IMR-90 (cell line): ENCODE measurements at regions not wholly inside any gene's neighbourhood (a gene's known extent, or its start where the extent isn't known, plus 50 kb on each side); places are given as distances from the start of the nearest gene placed in this dataset.

ENCODE experiments used
- CEBPB ChIP-seq: IDR thresholded peaks from 2 replicates; pipeline ENCODE4 v1.6.1; 2012; ENCODE audit warnings: low read depth, low read length, improper control_type of control experiment
- CHD1 ChIP-seq: IDR thresholded peaks from 2 replicates; pipeline ENCODE4 v1.6.1; 2012; ENCODE audit warnings: low read depth, low read length, improper control_type of control experiment
- MAFK ChIP-seq: IDR thresholded peaks from 2 replicates; pipeline ENCODE4 v1.6.1; 2012; ENCODE audit warnings: low read depth, low read length, improper control_type of control experiment
- MAZ ChIP-seq: IDR thresholded peaks from 2 replicates; pipeline ENCODE4 v1.6.1; 2012; ENCODE audit warnings: low read depth, mild to moderate bottlenecking, low read length, improper control_type of control experiment, moderate library complexity, borderline replicate concordance
- POLR2A ChIP-seq: IDR thresholded peaks from 2 replicates; pipeline ENCODE4 v1.6.1; 2012; ENCODE audit warnings: mild to moderate bottlenecking, low read depth, low read length
- RAD21 ChIP-seq: IDR thresholded peaks from 2 replicates; pipeline ENCODE4 v1.6.1; 2012; ENCODE audit warnings: low read length, improper control_type of control experiment
- RCOR1 ChIP-seq: IDR thresholded peaks from 2 replicates; pipeline ENCODE4 v1.6.1; 2012; ENCODE audit warnings: mild to moderate bottlenecking, low read length, improper control_type of control experiment; ENCODE audit not compliant: insufficient replicate concordance
- RFX5 ChIP-seq: IDR thresholded peaks from 2 replicates; pipeline ENCODE4 v1.8.0; 2012; ENCODE audit warnings: low read depth, mild to moderate bottlenecking, low read length, moderate library complexity
- SMC3 ChIP-seq: fragments of 150-350 bp; IDR thresholded peaks from 2 replicates; pipeline ENCODE4 v1.6.1; 2016; ENCODE audit warnings: low read depth, mild to moderate bottlenecking, antibody characterized with exemption, low read length, moderate library complexity
- TF ChIP-seq, protein P1 (sequence below): conservative IDR thresholded peaks from 2 replicates; pipeline ENCODE4 v1.5.1; 2012; ENCODE audit warnings: mild to moderate bottlenecking, low read depth, low read length, improper control_type of control experiment
- TF ChIP-seq, protein P2 (sequence below): fragments of 150-350 bp; IDR thresholded peaks from 2 replicates; pipeline ENCODE4 v1.6.1; 2016; ENCODE audit warnings: low read depth, mild to moderate bottlenecking, low read length, moderate library complexity, borderline replicate concordance
- TF ChIP-seq, protein P3 (sequence below): fragments of 150-350 bp; IDR thresholded peaks from 2 replicates; pipeline ENCODE4 v1.6.1; 2017; ENCODE audit warnings: mild to moderate bottlenecking, antibody characterized with exemption, low read length, low read depth

DNA sequence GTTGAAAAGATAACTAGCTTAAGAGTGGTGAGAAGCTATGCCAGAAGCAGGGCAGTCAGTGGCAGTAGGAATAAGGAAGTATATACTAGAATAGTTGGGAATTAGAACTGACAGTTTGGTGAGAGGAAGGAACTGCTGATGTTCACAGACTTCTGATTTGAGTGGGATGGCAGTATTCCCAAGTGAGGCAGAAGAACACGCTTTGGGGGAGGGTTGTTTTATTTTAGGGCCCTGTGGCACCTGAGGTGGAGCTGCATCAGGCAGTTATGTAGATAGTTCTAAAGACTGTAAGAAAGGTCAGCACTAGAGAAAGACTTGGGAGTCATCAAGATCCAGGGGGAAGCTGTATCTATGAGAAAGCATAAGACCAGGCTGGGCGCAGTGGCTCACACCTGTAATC lies 66.3 kb upstream of the TNRC6B start:
- TF ChIP-seq, protein P1, sequence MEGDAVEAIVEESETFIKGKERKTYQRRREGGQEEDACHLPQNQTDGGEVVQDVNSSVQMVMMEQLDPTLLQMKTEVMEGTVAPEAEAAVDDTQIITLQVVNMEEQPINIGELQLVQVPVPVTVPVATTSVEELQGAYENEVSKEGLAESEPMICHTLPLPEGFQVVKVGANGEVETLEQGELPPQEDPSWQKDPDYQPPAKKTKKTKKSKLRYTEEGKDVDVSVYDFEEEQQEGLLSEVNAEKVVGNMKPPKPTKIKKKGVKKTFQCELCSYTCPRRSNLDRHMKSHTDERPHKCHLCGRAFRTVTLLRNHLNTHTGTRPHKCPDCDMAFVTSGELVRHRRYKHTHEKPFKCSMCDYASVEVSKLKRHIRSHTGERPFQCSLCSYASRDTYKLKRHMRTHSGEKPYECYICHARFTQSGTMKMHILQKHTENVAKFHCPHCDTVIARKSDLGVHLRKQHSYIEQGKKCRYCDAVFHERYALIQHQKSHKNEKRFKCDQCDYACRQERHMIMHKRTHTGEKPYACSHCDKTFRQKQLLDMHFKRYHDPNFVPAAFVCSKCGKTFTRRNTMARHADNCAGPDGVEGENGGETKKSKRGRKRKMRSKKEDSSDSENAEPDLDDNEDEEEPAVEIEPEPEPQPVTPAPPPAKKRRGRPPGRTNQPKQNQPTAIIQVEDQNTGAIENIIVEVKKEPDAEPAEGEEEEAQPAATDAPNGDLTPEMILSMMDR = no peak
- TF ChIP-seq, protein P2, sequence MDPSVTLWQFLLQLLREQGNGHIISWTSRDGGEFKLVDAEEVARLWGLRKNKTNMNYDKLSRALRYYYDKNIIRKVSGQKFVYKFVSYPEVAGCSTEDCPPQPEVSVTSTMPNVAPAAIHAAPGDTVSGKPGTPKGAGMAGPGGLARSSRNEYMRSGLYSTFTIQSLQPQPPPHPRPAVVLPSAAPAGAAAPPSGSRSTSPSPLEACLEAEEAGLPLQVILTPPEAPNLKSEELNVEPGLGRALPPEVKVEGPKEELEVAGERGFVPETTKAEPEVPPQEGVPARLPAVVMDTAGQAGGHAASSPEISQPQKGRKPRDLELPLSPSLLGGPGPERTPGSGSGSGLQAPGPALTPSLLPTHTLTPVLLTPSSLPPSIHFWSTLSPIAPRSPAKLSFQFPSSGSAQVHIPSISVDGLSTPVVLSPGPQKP = no peak
- no peak for TF ChIP-seq POLR2A
- TF ChIP-seq, protein P3, sequence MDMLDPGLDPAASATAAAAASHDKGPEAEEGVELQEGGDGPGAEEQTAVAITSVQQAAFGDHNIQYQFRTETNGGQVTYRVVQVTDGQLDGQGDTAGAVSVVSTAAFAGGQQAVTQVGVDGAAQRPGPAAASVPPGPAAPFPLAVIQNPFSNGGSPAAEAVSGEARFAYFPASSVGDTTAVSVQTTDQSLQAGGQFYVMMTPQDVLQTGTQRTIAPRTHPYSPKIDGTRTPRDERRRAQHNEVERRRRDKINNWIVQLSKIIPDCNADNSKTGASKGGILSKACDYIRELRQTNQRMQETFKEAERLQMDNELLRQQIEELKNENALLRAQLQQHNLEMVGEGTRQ = no peak
- no peak for TF ChIP-seq SMC3
- TF ChIP-seq CHD1 = no peak
- TF ChIP-seq RFX5 = no peak
- no peak for TF ChIP-seq RAD21
- TF ChIP-seq MAFK = no peak
- TF ChIP-seq RCOR1 = no peak
- no peak for TF ChIP-seq CEBPB
- TF ChIP-seq MAZ = no peak
